Caco-2 (cell line): ENCODE measurements at regions not wholly inside any gene's neighbourhood (a gene's known extent, or its start where the extent isn't known, plus 50 kb on each side); places are given as distances from the start of the nearest gene placed in this dataset.

Experiments used
- BruUV-seq: library from RNA; stranded (reverse); fragments of 400-500 nt; replicated peaks from 2 replicates; lab custom pipeline; 2021; lab: Mats Ljungman, UMichigan
- CTCF ChIA-PET: fragments of 300-600 bp; sonication (Branson Sonifier 250); formaldehyde crosslinking; loops from one replicate; lab custom pipeline; 2022; ENCODE audit warnings: antibody characterized with exemption; lab: Charles Lee
- POLR2A ChIA-PET: fragments of 300-600 bp; sonication (Branson Sonifier 250); formaldehyde crosslinking; loops from one replicate; lab custom pipeline; 2022; ENCODE audit warnings: antibody characterized with exemption; lab: Charles Lee
- DNase-seq, 2 experiments: peaks; one replicate each; pipeline versions ENCODE4 v3.0.0 to v3.0.0-alpha.2; 2020 to 2022
- H3K27me3 ChIP-seq: replicated peaks from 2 replicates; pipeline ENCODE4 v1.6.0; 2011; ENCODE audit warnings: low read length; ENCODE audit not compliant: control insufficient read depth, insufficient read depth
- H3K36me3 ChIP-seq: 2 replicates; pipeline ENCODE4 v1.5.1; 2011; ENCODE audit warnings: low read length; ENCODE audit not compliant: control insufficient read depth, insufficient read depth
- H3K4me1 ChIP-seq: fragments of 250-450 bp; sonication (Bioruptor Pico); 2 replicates; pipeline ENCODE4 v1.5.1; 2020; ENCODE audit warnings: mild to moderate bottlenecking
- H3K4me3 ChIP-seq: 2 replicates; pipeline ENCODE4 v1.5.1; 2011; ENCODE audit warnings: low read depth, mild to moderate bottlenecking, control low read depth, low read length
- H3K9me3 ChIP-seq: fragments of 250-450 bp; sonication (Bioruptor Pico); 2 replicates; pipeline ENCODE4 v1.5.1; 2020; ENCODE audit warnings: mild to moderate bottlenecking, moderate library complexity
- H3K27ac Mint-ChIP-seq: one replicate; pipeline ENCODE4 v1.8.0; 2022; ENCODE audit warnings: mixed read lengths; ENCODE audit not compliant: unreplicated experiment
- H3K27me3 Mint-ChIP-seq: one replicate; pipeline ENCODE4 v1.8.0; 2022; ENCODE audit warnings: mixed read lengths; ENCODE audit not compliant: insufficient read depth, unreplicated experiment
- H3K36me3 Mint-ChIP-seq: one replicate; pipeline ENCODE4 v1.8.0; 2022; ENCODE audit warnings: mild to moderate bottlenecking, mixed read lengths; ENCODE audit not compliant: insufficient read depth, unreplicated experiment
- H3K4me1 Mint-ChIP-seq: one replicate; pipeline ENCODE4 v1.8.0; 2022; ENCODE audit warnings: low read depth, mixed read lengths; ENCODE audit not compliant: unreplicated experiment
- H3K4me3 Mint-ChIP-seq: one replicate; pipeline ENCODE4 v1.8.0; 2022; ENCODE audit warnings: mild to moderate bottlenecking, moderate library complexity, mixed read lengths; ENCODE audit not compliant: unreplicated experiment
- H3K9me3 Mint-ChIP-seq: one replicate; pipeline ENCODE4 v1.8.0; 2022; ENCODE audit warnings: mixed read lengths; ENCODE audit not compliant: unreplicated experiment
- intact Hi-C: fragments of 100-400 bp; cut with micrococcal nuclease; formaldehyde crosslinking; loops from one replicate; pipeline ENCODE4 v1.10.0; 2022; ENCODE audit not compliant: unreplicated experiment
- TF ChIP-seq, protein P1 (sequence below), 2 experiments: fragments of 200-600 bp in 1 of 2; IDR thresholded peaks; 1 replicate in 1 of 2; 2 replicates in 1 of 2; pipeline versions ENCODE4 v1.5.1 to v1.8.0; 2011 to 2022; ENCODE audit warnings: antibody characterized with exemption in 1 of 2, control low read depth in 1 of 2, inconsistent platforms in 1 of 2, low read depth in 1 of 2, low read length in 1 of 2, mild to moderate bottlenecking in 1 of 2, moderate library complexity in 1 of 2; ENCODE audit not compliant: insufficient read depth in 1 of 2, severe bottlenecking in 1 of 2, unreplicated experiment in 1 of 2

DNA sequence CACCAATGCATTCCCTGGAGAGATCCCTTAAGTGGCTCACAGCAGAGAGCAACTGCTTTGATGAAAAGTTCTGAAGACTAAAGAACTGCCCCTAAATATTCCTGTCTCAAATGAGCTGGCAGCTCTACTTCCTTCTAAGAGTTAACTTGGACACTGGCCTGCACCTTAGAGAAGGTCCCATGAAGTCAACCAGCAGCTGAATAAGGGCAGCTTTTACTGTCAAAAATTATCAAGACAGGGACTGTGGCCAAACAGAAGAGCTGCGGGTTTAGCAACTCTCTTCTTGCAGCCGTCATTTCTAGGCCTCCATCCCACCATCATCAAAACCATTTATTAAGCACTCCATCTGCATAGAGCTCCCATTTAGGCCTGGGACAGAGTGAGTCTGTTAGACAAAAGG is 491.1 kb upstream of the TSHZ3 start:
- CTCF ChIA-PET: no interaction called here
- no TSS peak for BruUV-seq
- Histone ChIP-seq H3K36me3 (no peaks in the 10 kb centered on the region), H3K27me3 (no peaks in the 10 kb centered on the region), H3K4me1 (no peaks in the 10 kb centered on the region), H3K9me3 (no peaks in the 10 kb centered on the region; the same call in 1 of the 2 replicates), H3K4me3 (no peak overlapping the region)
- H3K4me1 Mint-ChIP-seq: no peaks in the 10 kb centered on the region
- no peak overlapping the region for H3K4me3 Mint-ChIP-seq
- intact Hi-C loops: no loop called here
- TF ChIP-seq, protein P1, sequence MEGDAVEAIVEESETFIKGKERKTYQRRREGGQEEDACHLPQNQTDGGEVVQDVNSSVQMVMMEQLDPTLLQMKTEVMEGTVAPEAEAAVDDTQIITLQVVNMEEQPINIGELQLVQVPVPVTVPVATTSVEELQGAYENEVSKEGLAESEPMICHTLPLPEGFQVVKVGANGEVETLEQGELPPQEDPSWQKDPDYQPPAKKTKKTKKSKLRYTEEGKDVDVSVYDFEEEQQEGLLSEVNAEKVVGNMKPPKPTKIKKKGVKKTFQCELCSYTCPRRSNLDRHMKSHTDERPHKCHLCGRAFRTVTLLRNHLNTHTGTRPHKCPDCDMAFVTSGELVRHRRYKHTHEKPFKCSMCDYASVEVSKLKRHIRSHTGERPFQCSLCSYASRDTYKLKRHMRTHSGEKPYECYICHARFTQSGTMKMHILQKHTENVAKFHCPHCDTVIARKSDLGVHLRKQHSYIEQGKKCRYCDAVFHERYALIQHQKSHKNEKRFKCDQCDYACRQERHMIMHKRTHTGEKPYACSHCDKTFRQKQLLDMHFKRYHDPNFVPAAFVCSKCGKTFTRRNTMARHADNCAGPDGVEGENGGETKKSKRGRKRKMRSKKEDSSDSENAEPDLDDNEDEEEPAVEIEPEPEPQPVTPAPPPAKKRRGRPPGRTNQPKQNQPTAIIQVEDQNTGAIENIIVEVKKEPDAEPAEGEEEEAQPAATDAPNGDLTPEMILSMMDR (IDR thresholded peaks at IDR 0.05; ENCODE audit: insufficient read depth in 1 of 2, low read depth in 1 of 2, low read length in 1 of 2, severe bottlenecking in 1 of 2, unreplicated experiment in 1 of 2): no peak
- peaks cover 11% of the 10 kb centered on the region for H3K9me3 Mint-ChIP-seq
- H3K27me3 Mint-ChIP-seq: no peaks in the 10 kb centered on the region
- no peaks in the 10 kb centered on the region for H3K36me3 Mint-ChIP-seq
- POLR2A ChIA-PET: no interaction called here
- DNase-seq: no peak
- no peak overlapping the region for H3K27ac Mint-ChIP-seq

DNA sequence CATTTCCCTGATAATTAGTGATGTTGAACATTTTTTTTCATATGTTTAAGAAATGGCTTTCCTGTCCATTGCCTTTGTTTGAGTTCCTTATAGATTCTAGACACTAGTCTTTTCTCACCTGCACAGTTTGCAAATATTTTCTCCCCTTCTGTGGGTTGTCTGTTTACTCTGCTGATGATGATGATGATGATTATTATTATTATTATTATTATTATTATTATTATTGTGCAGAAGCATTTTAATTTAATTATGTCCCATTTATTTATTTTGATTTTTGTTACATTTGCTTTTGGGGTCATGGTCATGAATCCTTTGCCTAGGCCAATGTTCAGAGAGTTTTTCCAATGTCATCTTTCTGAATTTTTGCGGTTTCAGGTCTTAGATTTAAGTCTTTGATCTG is 492.5 kb upstream of the TSHZ3 start:
- Histone ChIP-seq H3K4me1 (no peaks in the 10 kb centered on the region), H3K9me3 (no peaks in the 10 kb centered on the region; the same call in 1 of the 2 replicates), H3K4me3 (no peak overlapping the region), H3K27me3 (no peaks in the 10 kb centered on the region), H3K36me3 (no peaks in the 10 kb centered on the region)
- Mint-ChIP-seq H3K27ac (no peak overlapping the region), H3K36me3 (no peaks in the 10 kb centered on the region), H3K4me3 (no peak overlapping the region), H3K4me1 (no peaks in the 10 kb centered on the region), H3K27me3 (no peaks in the 10 kb centered on the region), H3K9me3 (no peaks in the 10 kb centered on the region)
- ChIA-PET CTCF (no interaction called here), POLR2A (no interaction called here)
- intact Hi-C loops: no loop called here
- TF ChIP-seq, protein P1 (IDR thresholded peaks at IDR 0.05; ENCODE audit: insufficient read depth in 1 of 2, low read depth in 1 of 2, low read length in 1 of 2, severe bottlenecking in 1 of 2, unreplicated experiment in 1 of 2): no peak
- DNase-seq: no peak
- no TSS peak for BruUV-seq

DNA sequence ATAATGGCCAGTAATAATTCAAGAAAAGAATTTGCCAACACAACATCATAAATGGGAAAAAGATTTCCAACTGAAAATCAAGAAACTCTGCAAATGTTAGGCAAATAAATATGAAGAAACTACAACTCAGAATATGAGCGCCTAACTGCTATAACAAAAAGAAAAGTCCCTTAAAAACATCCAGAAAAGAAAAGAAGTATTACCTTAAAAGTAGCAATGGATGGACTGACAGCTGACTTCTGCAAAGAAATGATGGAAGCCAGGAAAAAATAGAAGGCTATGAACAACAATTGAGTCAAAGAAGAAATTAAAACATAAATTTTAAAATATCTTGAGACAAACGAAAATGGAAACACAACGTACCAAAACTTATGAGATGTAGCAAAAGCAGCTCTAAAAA is 482.3 kb upstream of the ZNF507 start:
- TF ChIP-seq, protein P1 (IDR thresholded peaks at IDR 0.05; ENCODE audit: insufficient read depth in 1 of 2, low read depth in 1 of 2, low read length in 1 of 2, severe bottlenecking in 1 of 2, unreplicated experiment in 1 of 2): no peak
- no peak overlapping the region for H3K27ac Mint-ChIP-seq
- H3K9me3 Mint-ChIP-seq: peaks cover 57% of the 10 kb centered on the region
- POLR2A ChIA-PET: no interaction called here
- H3K4me1 Mint-ChIP-seq: no peaks in the 10 kb centered on the region
- DNase-seq: no peak
- intact Hi-C loops: no loop called here
- no peaks in the 10 kb centered on the region for H3K27me3 ChIP-seq
- H3K36me3 ChIP-seq: no peaks in the 10 kb centered on the region
- H3K36me3 Mint-ChIP-seq: no peaks in the 10 kb centered on the region
- CTCF ChIA-PET: no interaction called here
- BruUV-seq: no TSS peak
- no peak overlapping the region for H3K4me3 Mint-ChIP-seq
- H3K4me1 ChIP-seq: no peaks in the 10 kb centered on the region
- no peak overlapping the region for H3K4me3 ChIP-seq
- H3K27me3 Mint-ChIP-seq: no peaks in the 10 kb centered on the region
- H3K9me3 ChIP-seq: peaks cover 16% of the 10 kb centered on the region
